Dedifferentiated amniotic fluid mesenchymal stem cell (primary cell): ENCODE measurements at regions not wholly inside any gene's neighbourhood (a gene's known extent, or its start where the extent isn't known, plus 50 kb on each side); places are given as distances from the start of the nearest gene placed in this dataset.
"Not testable (repeated sequence)": the region's sequence is repeated elsewhere in the genome, so short reads cannot be mapped to it uniquely, and the experiment has no call there.

ENCODE experiments used
- DNase-seq: peaks from one replicate; pipeline ENCODE4 v3.0.0-alpha.2; 2016; ENCODE audit errors: extremely low spot score

GRCh38 chr18:10141559-10141958, 227.7 kb downstream of the VAPA start:
- DNase-seq = no peak

GRCh38 chr18:10142056-10142455, 228.2 kb downstream of the VAPA start:
- no peak for DNase-seq

- DNase-seq = no peak
These were observed 228.8 kb downstream of the VAPA start for GRCh38 chr18:10142496-10143160.

- DNase-seq = no peak
These were observed 229.8 kb downstream of the VAPA start for GRCh38 chr18:10143596-10143995.

- DNase-seq = no peak
These were observed 231.7 kb downstream of the VAPA start for GRCh38 chr18:10145546-10145945.

GRCh38 chr18:10147226-10147625, 233.4 kb downstream of the VAPA start:
- DNase-seq = no peak

GRCh38 chr18:10147752-10148151, 233.9 kb downstream of the VAPA start:
- DNase-seq = no peak

GRCh38 chr18:10148189-10148929, 234.5 kb downstream of the VAPA start:
- no peak for DNase-seq

- DNase-seq = no peak
These were observed 236.1 kb downstream of the VAPA start for GRCh38 chr18:10149768-10150556.

GRCh38 chr18:10150576-10150975, 236.8 kb downstream of the VAPA start:
- DNase-seq = not testable (repeated sequence)

- no peak for DNase-seq
These were observed 238.7 kb downstream of the VAPA start for GRCh38 chr18:10152475-10152874.

- DNase-seq = no peak
These were observed 240.3 kb downstream of the VAPA start for GRCh38 chr18:10153924-10154752.

- DNase-seq = no peak
These were observed 243.9 kb downstream of the VAPA start for GRCh38 chr18:10157706-10158105.

GRCh38 chr18:10160251-10160650, 246.4 kb downstream of the VAPA start:
- no peak for DNase-seq

- DNase-seq = no peak
These were observed 247.5 kb downstream of the VAPA start for GRCh38 chr18:10161315-10161714.

- no peak for DNase-seq
These were observed 248.5 kb downstream of the VAPA start for GRCh38 chr18:10162340-10162739.

GRCh38 chr18:10164271-10165071, 250.7 kb downstream of the VAPA start:
- no peak for DNase-seq

- no peak for DNase-seq
These were observed 252.5 kb downstream of the VAPA start for GRCh38 chr18:10166164-10166807.

GRCh38 chr18:10167759-10168158, 253.9 kb downstream of the VAPA start:
- DNase-seq = no peak

GRCh38 chr18:10168477-10168876, 254.7 kb downstream of the VAPA start:
- no peak for DNase-seq
